Osteocyte (in vitro differentiated cells): ENCODE measurements at regions not wholly inside any gene's neighbourhood (a gene's known extent, or its start where the extent isn't known, plus 50 kb on each side); places are given as distances from the start of the nearest gene placed in this dataset.
A peak's percentile ranks its signal among the peaks of the same experiment; 100 is the strongest.
"Not testable (repeated sequence)": the region's sequence is repeated elsewhere in the genome, so short reads cannot be mapped to it uniquely, and the experiment has no call there.

ENCODE experiments used
- DNase-seq: peaks from one replicate; pipeline ENCODE4 v3.0.0; 2021; ENCODE audit warnings: mixed read lengths; ENCODE audit not compliant: unreplicated experiment; ENCODE audit errors: extremely low spot score
- H3K27ac Mint-ChIP-seq: one replicate; pipeline ENCODE4 v1.8.0; 2021; ENCODE audit warnings: mild to moderate bottlenecking, mixed read lengths; ENCODE audit not compliant: unreplicated experiment
- H3K27me3 Mint-ChIP-seq: one replicate; pipeline ENCODE4 v1.8.0; 2021; ENCODE audit warnings: mixed read lengths; ENCODE audit not compliant: unreplicated experiment
- H3K36me3 Mint-ChIP-seq: one replicate; pipeline ENCODE4 v1.8.0; 2021; ENCODE audit warnings: mixed read lengths; ENCODE audit not compliant: unreplicated experiment
- H3K4me1 Mint-ChIP-seq: one replicate; pipeline ENCODE4 v1.8.0; 2021; ENCODE audit warnings: mixed read lengths; ENCODE audit not compliant: unreplicated experiment
- H3K4me3 Mint-ChIP-seq: one replicate; pipeline ENCODE4 v1.8.0; 2021; ENCODE audit warnings: mild to moderate bottlenecking, moderate library complexity, mixed read lengths; ENCODE audit not compliant: unreplicated experiment
- H3K9me3 Mint-ChIP-seq: one replicate; pipeline ENCODE4 v1.8.0; 2021; ENCODE audit warnings: mixed read lengths; ENCODE audit not compliant: unreplicated experiment
- TF ChIP-seq, protein P1 (sequence below): fragments of 200-600 bp; sonication (generic); IDR thresholded peaks from 2 replicates; pipeline ENCODE4 v1.5.0; 2021; ENCODE audit warnings: antibody characterized with exemption, mild to moderate bottlenecking, moderate library complexity

- H3K36me3 Mint-ChIP-seq: no peaks in the 10 kb centered on the region
- H3K4me1 Mint-ChIP-seq: peaks cover 17% of the 10 kb centered on the region
- H3K4me3 Mint-ChIP-seq: no peak overlapping the region
- no peak overlapping the region for H3K27ac Mint-ChIP-seq
- peaks cover 6% of the 10 kb centered on the region for H3K27me3 Mint-ChIP-seq
- DNase-seq: no peak
- TF ChIP-seq, protein P1, sequence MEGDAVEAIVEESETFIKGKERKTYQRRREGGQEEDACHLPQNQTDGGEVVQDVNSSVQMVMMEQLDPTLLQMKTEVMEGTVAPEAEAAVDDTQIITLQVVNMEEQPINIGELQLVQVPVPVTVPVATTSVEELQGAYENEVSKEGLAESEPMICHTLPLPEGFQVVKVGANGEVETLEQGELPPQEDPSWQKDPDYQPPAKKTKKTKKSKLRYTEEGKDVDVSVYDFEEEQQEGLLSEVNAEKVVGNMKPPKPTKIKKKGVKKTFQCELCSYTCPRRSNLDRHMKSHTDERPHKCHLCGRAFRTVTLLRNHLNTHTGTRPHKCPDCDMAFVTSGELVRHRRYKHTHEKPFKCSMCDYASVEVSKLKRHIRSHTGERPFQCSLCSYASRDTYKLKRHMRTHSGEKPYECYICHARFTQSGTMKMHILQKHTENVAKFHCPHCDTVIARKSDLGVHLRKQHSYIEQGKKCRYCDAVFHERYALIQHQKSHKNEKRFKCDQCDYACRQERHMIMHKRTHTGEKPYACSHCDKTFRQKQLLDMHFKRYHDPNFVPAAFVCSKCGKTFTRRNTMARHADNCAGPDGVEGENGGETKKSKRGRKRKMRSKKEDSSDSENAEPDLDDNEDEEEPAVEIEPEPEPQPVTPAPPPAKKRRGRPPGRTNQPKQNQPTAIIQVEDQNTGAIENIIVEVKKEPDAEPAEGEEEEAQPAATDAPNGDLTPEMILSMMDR: no peak
- peaks cover 6% of the 10 kb centered on the region for H3K9me3 Mint-ChIP-seq
Observed at GRCh38 chr6:153984811-153985210, 54.2 kb upstream of the OPRM1 start.

- no peak overlapping the region for H3K4me3 Mint-ChIP-seq
- peaks cover 7% of the 10 kb centered on the region for H3K9me3 Mint-ChIP-seq
- no peaks in the 10 kb centered on the region for H3K27me3 Mint-ChIP-seq
- TF ChIP-seq, protein P1: no peak
- H3K4me1 Mint-ChIP-seq: peaks cover 40% of the 10 kb centered on the region
- H3K27ac Mint-ChIP-seq: peak overlapping the region; percentile 83
- no peak for DNase-seq
- H3K36me3 Mint-ChIP-seq: no peaks in the 10 kb centered on the region
Observed at GRCh38 chr6:153980171-153980570, 58.9 kb upstream of the OPRM1 start.

DNA sequence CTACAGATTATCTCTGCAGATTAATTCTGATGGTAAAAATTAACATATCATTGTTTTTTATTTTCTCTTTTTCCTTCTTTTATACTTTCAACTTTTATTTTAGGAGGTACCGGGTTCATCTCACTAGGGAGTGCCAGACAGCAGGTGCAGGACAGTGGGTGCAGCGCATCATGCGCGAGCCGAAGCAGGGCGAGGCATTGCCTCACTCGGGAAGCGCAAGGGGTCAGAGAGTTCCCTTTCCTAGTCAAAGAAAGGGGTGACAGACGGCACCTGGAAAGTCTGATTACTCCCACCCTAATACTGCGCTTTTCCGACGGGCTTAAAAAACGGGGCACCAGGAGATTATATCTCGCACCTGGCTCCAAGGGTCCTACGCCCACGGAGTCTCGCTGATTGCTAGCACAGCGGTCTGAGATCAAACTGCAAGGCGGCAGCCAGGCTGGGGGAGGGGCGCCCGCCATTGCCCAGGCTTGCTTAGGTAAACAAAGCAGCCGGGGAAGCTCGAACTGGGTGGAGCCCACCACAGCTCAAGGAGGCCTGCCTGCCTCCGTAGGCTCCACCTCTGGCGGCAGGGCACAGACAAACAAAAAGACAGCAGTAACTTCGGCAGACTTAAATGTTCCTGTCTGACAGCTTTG, 60.0 kb upstream of the OPRM1 start:
- H3K4me3 Mint-ChIP-seq, H3K27me3 Mint-ChIP-seq, DNase-seq, H3K9me3 Mint-ChIP-seq, H3K36me3 Mint-ChIP-seq, H3K27ac Mint-ChIP-seq: not testable (repeated sequence)
- H3K4me1 Mint-ChIP-seq: peaks cover 49% of the 10 kb centered on the region

GRCh38 chr6:153976921-153977693, 61.9 kb upstream of the OPRM1 start:
- peaks cover 57% of the 10 kb centered on the region for H3K4me1 Mint-ChIP-seq

GRCh38 chr6:153966001-153966400, 73.0 kb upstream of the OPRM1 start:
- Mint-ChIP-seq H3K36me3 (no peaks in the 10 kb centered on the region), H3K4me3 (peak overlapping the region; percentile 14), H3K9me3 (no peaks in the 10 kb centered on the region), H3K27ac (no peak overlapping the region), H3K4me1 (peaks cover 15% of the 10 kb centered on the region), H3K27me3 (peaks cover 20% of the 10 kb centered on the region)
- no peak for DNase-seq
- TF ChIP-seq, protein P1: no peak

More at GRCh38 chr6:153976921-153977693, 61.9 kb upstream of the OPRM1 start:
- Mint-ChIP-seq H3K27ac (peak overlapping the region; percentile 65), H3K9me3 (peaks cover 7% of the 10 kb centered on the region), H3K27me3 (no peaks in the 10 kb centered on the region), H3K4me3 (peak overlapping the region; percentile 55), H3K36me3 (no peaks in the 10 kb centered on the region)
- TF ChIP-seq, protein P1: peak; percentile 37
- DNase-seq: peak; percentile 84
